ENCODE measurements at regions not wholly inside any gene's neighbourhood (a gene's known extent, or its start where the extent isn't known, plus 50 kb on each side); places are given as distances from the start of the nearest gene placed in this dataset.

- no peaks in the 10 kb centered on the region for H3K27me3 ChIP-seq (ENCODE audit: insufficient read depth, poor library complexity, severe bottlenecking)
- no peak for DNase-seq (ENCODE audit: low read depth in 1 of 2, low spot score in 1 of 2)
- no peak overlapping the region for H3K27ac ChIP-seq (replicated peaks)
- no peak overlapping the region for H3K4me3 ChIP-seq (replicated peaks; ENCODE audit: insufficient read depth, low read length)
- TF ChIP-seq SPI1 (IDR thresholded peaks at IDR 0.05; ENCODE audit: borderline replicate concordance, low read depth) (no peak), POLR2AphosphoS5 (IDR thresholded peaks at IDR 0.05; ENCODE audit: low read depth) (no peak), GABPA (IDR thresholded peaks at IDR 0.05; ENCODE audit: low read depth) (no peak)
- TF ChIP-seq, protein P1, sequence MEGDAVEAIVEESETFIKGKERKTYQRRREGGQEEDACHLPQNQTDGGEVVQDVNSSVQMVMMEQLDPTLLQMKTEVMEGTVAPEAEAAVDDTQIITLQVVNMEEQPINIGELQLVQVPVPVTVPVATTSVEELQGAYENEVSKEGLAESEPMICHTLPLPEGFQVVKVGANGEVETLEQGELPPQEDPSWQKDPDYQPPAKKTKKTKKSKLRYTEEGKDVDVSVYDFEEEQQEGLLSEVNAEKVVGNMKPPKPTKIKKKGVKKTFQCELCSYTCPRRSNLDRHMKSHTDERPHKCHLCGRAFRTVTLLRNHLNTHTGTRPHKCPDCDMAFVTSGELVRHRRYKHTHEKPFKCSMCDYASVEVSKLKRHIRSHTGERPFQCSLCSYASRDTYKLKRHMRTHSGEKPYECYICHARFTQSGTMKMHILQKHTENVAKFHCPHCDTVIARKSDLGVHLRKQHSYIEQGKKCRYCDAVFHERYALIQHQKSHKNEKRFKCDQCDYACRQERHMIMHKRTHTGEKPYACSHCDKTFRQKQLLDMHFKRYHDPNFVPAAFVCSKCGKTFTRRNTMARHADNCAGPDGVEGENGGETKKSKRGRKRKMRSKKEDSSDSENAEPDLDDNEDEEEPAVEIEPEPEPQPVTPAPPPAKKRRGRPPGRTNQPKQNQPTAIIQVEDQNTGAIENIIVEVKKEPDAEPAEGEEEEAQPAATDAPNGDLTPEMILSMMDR (IDR thresholded peaks at IDR 0.05; ENCODE audit: insufficient read depth, low read length) = no peak
- TF ChIP-seq, protein P2, sequence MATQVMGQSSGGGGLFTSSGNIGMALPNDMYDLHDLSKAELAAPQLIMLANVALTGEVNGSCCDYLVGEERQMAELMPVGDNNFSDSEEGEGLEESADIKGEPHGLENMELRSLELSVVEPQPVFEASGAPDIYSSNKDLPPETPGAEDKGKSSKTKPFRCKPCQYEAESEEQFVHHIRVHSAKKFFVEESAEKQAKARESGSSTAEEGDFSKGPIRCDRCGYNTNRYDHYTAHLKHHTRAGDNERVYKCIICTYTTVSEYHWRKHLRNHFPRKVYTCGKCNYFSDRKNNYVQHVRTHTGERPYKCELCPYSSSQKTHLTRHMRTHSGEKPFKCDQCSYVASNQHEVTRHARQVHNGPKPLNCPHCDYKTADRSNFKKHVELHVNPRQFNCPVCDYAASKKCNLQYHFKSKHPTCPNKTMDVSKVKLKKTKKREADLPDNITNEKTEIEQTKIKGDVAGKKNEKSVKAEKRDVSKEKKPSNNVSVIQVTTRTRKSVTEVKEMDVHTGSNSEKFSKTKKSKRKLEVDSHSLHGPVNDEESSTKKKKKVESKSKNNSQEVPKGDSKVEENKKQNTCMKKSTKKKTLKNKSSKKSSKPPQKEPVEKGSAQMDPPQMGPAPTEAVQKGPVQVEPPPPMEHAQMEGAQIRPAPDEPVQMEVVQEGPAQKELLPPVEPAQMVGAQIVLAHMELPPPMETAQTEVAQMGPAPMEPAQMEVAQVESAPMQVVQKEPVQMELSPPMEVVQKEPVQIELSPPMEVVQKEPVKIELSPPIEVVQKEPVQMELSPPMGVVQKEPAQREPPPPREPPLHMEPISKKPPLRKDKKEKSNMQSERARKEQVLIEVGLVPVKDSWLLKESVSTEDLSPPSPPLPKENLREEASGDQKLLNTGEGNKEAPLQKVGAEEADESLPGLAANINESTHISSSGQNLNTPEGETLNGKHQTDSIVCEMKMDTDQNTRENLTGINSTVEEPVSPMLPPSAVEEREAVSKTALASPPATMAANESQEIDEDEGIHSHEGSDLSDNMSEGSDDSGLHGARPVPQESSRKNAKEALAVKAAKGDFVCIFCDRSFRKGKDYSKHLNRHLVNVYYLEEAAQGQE (IDR thresholded peaks at IDR 0.05; ENCODE audit: insufficient replicate concordance, low read depth) = no peak
Measured at GRCh38 chr4:96347582-96347981, 507.7 kb downstream of the PDHA2 start.

GRCh38 chr4:96352051-96352517 is 512.2 kb downstream of the PDHA2 start:
- no peak overlapping the region for H3K27ac ChIP-seq (replicated peaks)
- DNase-seq (ENCODE audit: low read depth in 1 of 2, low spot score in 1 of 2) = peak; percentile 0 to 8
- TF ChIP-seq GABPA (IDR thresholded peaks at IDR 0.05; ENCODE audit: low read depth) (no peak), POLR2AphosphoS5 (IDR thresholded peaks at IDR 0.05; ENCODE audit: low read depth) (no peak), SPI1 (IDR thresholded peaks at IDR 0.05; ENCODE audit: borderline replicate concordance, low read depth) (no peak)
- TF ChIP-seq, protein P1 (IDR thresholded peaks at IDR 0.05; ENCODE audit: insufficient read depth, low read length) = no peak
- TF ChIP-seq, protein P2 (IDR thresholded peaks at IDR 0.05; ENCODE audit: insufficient replicate concordance, low read depth) = no peak
- no peak overlapping the region for H3K4me3 ChIP-seq (replicated peaks; ENCODE audit: insufficient read depth, low read length)
- H3K27me3 ChIP-seq (ENCODE audit: insufficient read depth, poor library complexity, severe bottlenecking) = no peaks in the 10 kb centered on the region

- no peak for DNase-seq (ENCODE audit: low read depth in 1 of 2, low spot score in 1 of 2)
- no peak overlapping the region for H3K27ac ChIP-seq (replicated peaks)
- no peaks in the 10 kb centered on the region for H3K27me3 ChIP-seq (ENCODE audit: insufficient read depth, poor library complexity, severe bottlenecking)
- H3K4me3 ChIP-seq (replicated peaks; ENCODE audit: insufficient read depth, low read length) = no peak overlapping the region
- TF ChIP-seq POLR2AphosphoS5 (IDR thresholded peaks at IDR 0.05; ENCODE audit: low read depth) (no peak), GABPA (IDR thresholded peaks at IDR 0.05; ENCODE audit: low read depth) (no peak), SPI1 (IDR thresholded peaks at IDR 0.05; ENCODE audit: borderline replicate concordance, low read depth) (no peak)
- TF ChIP-seq, protein P1 (IDR thresholded peaks at IDR 0.05; ENCODE audit: insufficient read depth, low read length) = no peak
- TF ChIP-seq, protein P2 (IDR thresholded peaks at IDR 0.05; ENCODE audit: insufficient replicate concordance, low read depth) = no peak
Measured at GRCh38 chr4:96354036-96354712, 514.3 kb downstream of the PDHA2 start.

All from HL-60 (cell line).